GM21737 (cell line): ENCODE measurements at regions not wholly inside any gene's neighbourhood (a gene's known extent, or its start where the extent isn't known, plus 50 kb on each side); places are given as distances from the start of the nearest gene placed in this dataset.

Experiments used
- ATAC-seq: cut with Tn5 transposase; IDR thresholded peaks from one replicate; pipeline ENCODE4 v1.9.1; 2021; ENCODE audit warnings: mild to moderate bottlenecking, moderate library complexity; ENCODE audit not compliant: unreplicated experiment

- no peak for ATAC-seq
Measured at GRCh38 chr7:18306696-18307095, 188.9 kb upstream of the HDAC9 start.

DNA sequence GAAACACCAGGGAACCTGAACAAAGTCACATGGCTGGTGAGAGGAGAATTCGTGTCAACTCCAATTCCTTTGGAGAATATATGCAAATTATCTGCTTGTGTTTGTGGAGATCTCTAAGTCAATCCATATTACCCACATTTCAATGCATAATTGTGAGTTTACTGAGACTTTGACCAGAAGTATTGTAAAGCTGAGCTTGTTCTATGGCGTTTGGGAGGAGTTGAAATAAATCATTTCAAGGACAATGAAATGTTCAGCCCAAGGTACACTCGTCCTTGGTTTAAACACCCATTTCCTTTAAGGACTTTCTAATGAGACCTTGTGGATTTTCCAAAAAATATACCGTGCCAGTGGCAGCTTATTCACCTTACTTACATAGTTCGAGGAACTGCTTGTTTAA is 186.6 kb upstream of the HDAC9 start:
- ATAC-seq = no peak

DNA sequence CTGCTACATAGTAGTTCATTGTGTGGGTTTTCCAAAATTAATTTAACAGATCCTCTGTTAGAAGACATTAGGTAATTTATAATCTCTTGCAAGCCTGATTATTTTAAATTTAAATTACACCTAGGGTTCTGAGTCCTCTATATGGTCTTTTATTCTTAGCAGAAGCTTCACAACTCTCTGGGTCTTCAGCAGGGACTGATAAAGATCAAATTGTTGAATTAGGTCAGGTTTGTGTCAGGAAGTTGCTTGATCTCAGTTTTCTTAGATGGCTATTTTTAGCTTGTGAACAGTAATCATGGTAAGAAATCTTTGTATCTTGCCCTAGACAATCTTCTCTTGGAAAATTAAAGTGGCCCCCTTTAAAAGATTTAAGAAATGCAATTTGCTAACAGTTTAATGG is 183.1 kb upstream of the HDAC9 start:
- no peak for ATAC-seq

GRCh38 chr7:18313965-18314364 is 181.6 kb upstream of the HDAC9 start:
- ATAC-seq = no peak

GRCh38 chr7:18315241-18315640 is 180.3 kb upstream of the HDAC9 start:
- ATAC-seq = no peak

DNA sequence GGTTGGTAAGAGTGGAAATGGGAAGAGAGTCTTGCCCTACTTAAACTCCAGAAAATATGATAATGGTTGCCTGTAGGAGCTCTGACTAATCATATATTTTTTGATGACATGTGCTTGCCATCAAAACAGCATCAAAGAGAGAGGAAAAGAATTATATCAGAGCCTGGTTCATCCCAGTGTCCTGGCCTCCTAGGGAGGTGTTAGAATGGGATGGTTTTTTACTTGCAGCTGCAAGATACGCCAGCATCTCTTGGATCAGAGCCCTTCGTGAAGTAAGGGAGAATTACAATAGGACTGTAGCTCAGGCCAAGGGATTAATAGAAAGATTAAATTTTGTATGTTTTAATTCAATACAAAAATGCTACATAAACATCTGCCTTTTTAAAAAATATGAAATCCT is 177.6 kb upstream of the HDAC9 start:
- ATAC-seq = no peak

- ATAC-seq = no peak
Measured at GRCh38 chr7:18320422-18320821, 175.1 kb upstream of the HDAC9 start.

DNA sequence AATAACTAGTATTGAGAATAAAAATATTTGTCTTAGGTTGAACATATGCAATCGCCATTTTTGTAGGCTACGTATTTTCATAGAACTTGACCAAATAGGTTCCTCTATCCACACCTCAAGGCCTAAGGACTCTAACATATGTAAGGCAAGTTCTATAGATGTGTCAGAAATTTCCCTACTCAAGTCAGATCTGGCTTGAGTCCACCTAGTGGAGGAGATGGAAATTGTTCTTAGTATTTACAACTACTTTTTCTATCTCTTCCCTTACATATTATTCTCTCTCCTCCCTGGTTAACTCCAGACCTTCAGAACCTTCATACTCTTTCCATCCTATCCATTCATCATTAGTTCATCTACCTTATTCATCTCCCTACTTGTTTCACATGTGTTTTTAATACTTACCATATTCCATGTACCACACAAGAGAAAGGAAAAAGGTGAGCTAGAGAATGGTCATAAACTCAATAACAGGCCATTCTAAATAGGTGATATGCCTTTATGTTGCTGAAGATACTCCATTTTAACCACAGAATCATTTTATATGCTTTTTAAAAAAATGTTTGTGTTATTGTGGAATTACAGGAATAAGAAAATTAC is 174.5 kb upstream of the HDAC9 start:
- peak; percentile 61 for ATAC-seq

GRCh38 chr7:18330548-18330947 is 165.0 kb upstream of the HDAC9 start:
- ATAC-seq = no peak

GRCh38 chr7:18336626-18337025 is 158.9 kb upstream of the HDAC9 start:
- no peak for ATAC-seq

DNA sequence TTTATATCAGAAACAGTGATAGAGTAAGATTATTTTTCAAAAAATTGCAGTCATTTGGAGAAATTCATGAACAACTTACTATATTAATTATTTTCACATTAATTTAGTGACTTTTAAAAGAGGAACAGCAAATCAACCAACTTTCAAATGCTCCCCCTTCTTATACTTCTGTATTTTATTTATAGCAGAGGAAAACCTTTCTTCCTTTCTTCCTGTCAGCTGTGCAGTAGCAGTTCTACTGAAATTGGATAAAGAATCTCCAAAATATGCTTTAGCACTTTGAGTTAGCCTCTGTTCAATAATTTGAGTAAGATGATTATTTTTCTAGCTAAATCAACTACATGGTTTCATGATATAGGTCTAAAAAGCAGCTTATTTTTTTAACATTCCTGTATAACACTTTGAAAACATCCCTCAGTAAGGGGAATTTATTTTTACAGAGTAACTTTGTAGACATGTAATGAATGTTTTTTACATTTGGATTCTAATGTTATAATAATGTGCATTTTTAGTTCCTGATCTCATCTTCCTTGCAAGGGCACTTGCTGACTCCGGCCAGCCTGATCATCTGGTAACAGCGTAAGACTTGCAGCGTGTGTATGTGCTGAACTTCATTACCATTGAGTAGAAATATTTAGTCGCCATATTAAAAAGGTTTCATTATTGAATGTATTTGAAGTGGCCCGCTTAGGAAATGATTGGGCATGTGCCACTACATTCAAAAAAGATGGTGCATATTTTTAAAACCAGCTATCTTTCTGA is 158.3 kb upstream of the HDAC9 start:
- no peak for ATAC-seq

DNA sequence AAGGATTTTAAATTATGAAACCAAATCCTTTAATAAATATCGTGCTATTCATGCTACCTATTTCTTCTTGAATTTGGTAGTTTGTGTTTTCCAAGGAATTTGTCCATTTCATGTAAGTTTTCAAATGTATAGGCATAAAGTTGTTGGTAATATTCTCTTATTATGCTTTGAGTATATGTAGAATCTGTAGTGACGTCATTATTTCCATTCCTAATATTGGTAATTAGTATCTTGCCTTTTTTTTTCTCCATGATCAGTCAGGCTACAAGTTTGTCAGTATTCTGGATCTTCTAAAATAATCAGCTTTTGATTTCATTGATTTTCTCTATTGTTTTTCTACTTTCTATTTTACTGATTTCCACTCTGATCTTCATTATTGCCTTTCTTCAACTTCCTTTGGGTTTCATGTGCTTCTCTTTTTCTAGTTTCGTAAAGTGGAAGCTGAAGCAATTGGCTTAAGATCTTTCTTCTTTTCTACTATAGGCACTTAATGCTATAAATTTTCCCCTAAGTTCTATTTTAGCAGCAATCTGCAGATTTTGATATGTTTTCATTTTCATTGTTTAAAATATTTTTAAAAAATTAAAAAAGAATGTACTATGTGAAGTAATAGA is 156.5 kb upstream of the HDAC9 start:
- ATAC-seq = no peak

GRCh38 chr7:18341756-18342155 is 153.8 kb upstream of the HDAC9 start:
- no peak for ATAC-seq

DNA sequence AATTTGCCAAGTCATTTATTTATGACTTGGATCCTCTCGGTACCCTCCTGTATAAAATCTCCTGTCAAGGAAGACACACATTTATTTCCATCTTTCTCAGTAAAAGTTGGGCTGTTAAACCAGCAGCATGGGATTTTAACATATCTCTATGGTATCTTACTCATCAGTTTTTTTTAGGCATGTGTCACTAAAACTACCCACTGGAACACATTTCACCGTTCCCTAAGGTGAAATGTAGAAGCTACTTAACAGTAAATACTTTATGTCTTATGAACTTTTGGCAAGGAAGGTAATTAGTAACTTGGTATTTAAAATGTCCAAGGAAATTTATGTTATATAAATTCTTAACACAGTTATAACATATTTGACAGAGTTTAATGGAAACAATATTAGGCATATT is 152.5 kb upstream of the HDAC9 start:
- ATAC-seq = no peak

DNA sequence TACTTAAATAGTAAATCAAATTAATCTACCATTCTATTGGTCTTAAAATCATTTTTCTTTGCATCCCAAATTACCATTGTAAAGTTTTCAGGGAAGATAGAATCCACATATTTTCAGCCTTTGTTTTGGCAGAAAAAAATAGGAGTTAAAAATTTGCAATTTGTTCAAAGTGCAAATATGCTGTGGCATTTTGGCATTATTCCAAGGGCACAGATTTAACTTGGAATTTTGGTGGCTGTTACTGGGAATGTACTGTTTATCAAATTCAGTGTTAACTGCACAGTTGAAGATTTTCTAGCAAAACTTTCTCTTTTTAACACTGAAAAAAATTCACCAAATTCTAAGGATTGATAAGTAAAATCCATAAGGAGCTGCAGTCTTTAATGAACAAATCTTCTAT is 151.0 kb upstream of the HDAC9 start:
- no peak for ATAC-seq

GRCh38 chr7:18345641-18346234 is 149.8 kb upstream of the HDAC9 start:
- no peak for ATAC-seq

GRCh38 chr7:18347170-18347569 is 148.4 kb upstream of the HDAC9 start:
- ATAC-seq = no peak

- no peak for ATAC-seq
Measured at GRCh38 chr7:18350678-18351077, 144.9 kb upstream of the HDAC9 start.

DNA sequence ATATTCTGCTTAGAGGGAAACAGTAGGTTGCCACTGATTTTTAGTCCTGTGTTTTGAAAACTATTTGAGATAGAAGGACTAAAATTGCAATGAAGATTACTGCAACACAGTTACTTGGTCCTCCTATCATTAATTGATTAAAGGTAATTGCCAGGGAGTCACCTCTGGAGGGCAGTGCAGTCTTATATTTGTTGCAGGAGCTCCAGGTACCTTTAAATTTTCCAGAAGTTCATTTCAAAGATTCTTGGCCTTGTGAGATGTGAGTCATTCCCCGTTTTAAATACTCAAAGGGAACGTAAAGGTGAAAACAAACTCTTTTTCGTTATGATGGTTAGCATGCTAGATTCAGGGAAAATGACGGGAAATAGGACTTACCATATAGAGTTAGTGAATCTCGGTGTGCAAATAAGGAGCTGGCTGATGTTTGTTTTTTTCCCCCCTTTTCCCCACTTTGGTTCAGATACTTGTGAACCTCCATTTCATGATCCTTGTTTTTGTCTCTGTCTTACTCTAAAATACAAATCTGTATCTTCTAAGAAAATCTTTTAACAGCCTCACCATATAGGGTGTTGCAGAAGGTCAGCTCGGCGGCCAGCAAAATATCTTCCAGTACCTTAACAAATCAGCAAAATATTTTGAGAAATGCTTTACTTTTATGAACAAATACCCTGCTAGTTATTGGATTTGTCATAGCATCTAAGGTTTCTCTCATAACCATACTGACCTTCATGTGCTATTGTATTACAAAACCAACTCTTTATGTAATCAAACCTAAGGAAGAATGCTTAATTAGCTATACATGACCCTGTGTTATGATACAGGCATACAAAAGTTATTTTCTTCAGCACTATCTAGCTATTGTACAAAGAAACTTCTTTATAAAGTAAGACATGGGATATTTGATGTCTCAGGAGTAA is 143.0 kb upstream of the HDAC9 start:
- no peak for ATAC-seq

- ATAC-seq = no peak
Measured at GRCh38 chr7:18353339-18353738, 142.2 kb upstream of the HDAC9 start.
